ENCODE measurements at regions not wholly inside any gene's neighbourhood (a gene's known extent, or its start where the extent isn't known, plus 50 kb on each side); places are given as distances from the start of the nearest gene placed in this dataset.
"Not testable (repeated sequence)": the region's sequence is repeated elsewhere in the genome, so short reads cannot be mapped to it uniquely, and the experiment has no call there.

- Mint-ChIP-seq H3K27ac (no peak overlapping the region), H3K36me3 (ENCODE audit: low read depth) (no peaks in the 10 kb centered on the region), H3K27me3 (peaks cover 11% of the 10 kb centered on the region), H3K4me1 (ENCODE audit: low read depth) (no peaks in the 10 kb centered on the region), H3K4me3 (no peak overlapping the region), H3K9me3 (peaks cover 6% of the 10 kb centered on the region)
- no peak for DNase-seq
Measured at GRCh38 chr11:71316701-71317100, 64.3 kb upstream of the SHANK2 start.

- H3K36me3 Mint-ChIP-seq (ENCODE audit: low read depth); H3K4me1 Mint-ChIP-seq (ENCODE audit: low read depth); H3K27me3 Mint-ChIP-seq; DNase-seq; H3K4me3 Mint-ChIP-seq; H3K27ac Mint-ChIP-seq; H3K9me3 Mint-ChIP-seq: not testable (repeated sequence)
Measured at GRCh38 chr11:71312616-71313015, 60.2 kb upstream of the SHANK2 start.

- no peaks in the 10 kb centered on the region for H3K9me3 Mint-ChIP-seq
- no peaks in the 10 kb centered on the region for H3K36me3 Mint-ChIP-seq (ENCODE audit: low read depth)
- H3K4me1 Mint-ChIP-seq (ENCODE audit: low read depth) = no peaks in the 10 kb centered on the region
- DNase-seq = peak; percentile 8
- H3K27ac Mint-ChIP-seq = no peak overlapping the region
- H3K27me3 Mint-ChIP-seq = no peaks in the 10 kb centered on the region
- no peak overlapping the region for H3K4me3 Mint-ChIP-seq
Measured at GRCh38 chr11:71311928-71312510, 59.6 kb upstream of the SHANK2 start.

GRCh38 chr11:71311176-71311925 lies 59.0 kb upstream of the SHANK2 start:
- Mint-ChIP-seq H3K4me3 (no peak overlapping the region), H3K27me3 (no peaks in the 10 kb centered on the region), H3K4me1 (ENCODE audit: low read depth) (no peaks in the 10 kb centered on the region), H3K36me3 (ENCODE audit: low read depth) (no peaks in the 10 kb centered on the region), H3K9me3 (no peaks in the 10 kb centered on the region), H3K27ac (no peak overlapping the region)
- DNase-seq = peak; percentile 5

DNA sequence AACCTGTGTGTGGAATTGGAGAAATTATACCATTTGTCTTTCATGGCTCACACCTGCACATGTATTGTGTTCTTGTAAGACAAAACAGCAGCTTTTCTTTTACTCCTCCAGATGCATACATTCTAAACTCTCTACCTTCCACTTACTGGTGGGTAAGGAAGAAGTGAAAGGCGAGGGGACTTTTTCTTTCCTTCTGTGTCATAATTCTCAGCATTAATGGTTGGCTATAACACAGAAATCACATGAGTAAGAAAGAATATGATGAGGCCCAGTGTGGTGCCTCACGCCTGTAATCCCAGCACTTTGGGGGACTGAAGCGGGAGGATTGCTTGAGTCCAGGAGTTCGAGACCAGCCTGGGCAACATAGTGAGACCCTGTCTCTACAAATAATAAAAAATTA lies 57.8 kb upstream of the SHANK2 start:
- Mint-ChIP-seq H3K36me3 (ENCODE audit: low read depth) (no peaks in the 10 kb centered on the region), H3K27ac (no peak overlapping the region), H3K4me1 (ENCODE audit: low read depth) (no peaks in the 10 kb centered on the region), H3K4me3 (no peak overlapping the region), H3K27me3 (peaks cover 4% of the 10 kb centered on the region), H3K9me3 (no peaks in the 10 kb centered on the region)
- DNase-seq = no peak

DNA sequence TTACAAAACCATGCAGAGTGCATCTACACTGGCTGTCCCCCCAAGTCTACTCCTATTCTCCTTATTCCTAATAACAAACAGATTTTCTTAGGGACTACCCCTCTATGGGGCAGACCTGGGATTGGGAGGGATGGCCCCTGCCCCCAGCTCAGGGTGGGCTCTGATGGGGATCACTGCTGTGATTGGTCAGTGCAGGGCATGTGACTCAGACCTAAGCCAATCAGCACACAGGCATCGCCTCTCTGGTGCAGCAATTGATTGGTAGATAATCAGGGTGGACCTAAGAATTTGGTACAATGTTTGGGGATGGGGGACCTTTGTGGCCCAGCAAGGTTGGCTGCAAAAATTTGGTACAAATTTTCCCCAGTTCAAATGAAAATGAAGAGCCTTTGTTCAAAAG lies 57.2 kb upstream of the SHANK2 start:
- Mint-ChIP-seq H3K36me3 (ENCODE audit: low read depth) (no peaks in the 10 kb centered on the region), H3K4me3 (no peak overlapping the region), H3K9me3 (no peaks in the 10 kb centered on the region), H3K4me1 (ENCODE audit: low read depth) (no peaks in the 10 kb centered on the region), H3K27ac (no peak overlapping the region), H3K27me3 (peaks cover 8% of the 10 kb centered on the region)
- DNase-seq = no peak

DNA sequence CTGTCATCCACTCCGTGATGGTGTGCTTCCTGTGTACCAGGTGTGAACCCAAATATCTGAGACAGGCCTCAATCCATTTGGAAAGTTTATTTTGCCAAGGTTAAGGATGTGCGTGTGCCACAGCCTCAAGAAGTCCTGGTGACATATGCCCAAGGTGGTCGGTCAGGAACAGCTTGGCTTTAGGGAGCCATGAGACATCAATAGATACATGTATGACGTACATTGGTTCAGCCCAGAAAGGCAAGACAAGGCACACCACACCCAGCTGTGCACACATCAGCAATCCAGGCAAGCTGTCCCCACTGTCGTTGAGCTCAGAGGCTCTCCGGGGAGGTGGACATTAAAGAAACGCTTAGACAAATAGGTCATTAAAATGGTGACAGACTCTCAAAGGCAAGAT lies 56.8 kb upstream of the SHANK2 start:
- DNase-seq = peak; percentile 11
- no peak overlapping the region for H3K27ac Mint-ChIP-seq
- H3K9me3 Mint-ChIP-seq = no peaks in the 10 kb centered on the region
- no peaks in the 10 kb centered on the region for H3K4me1 Mint-ChIP-seq (ENCODE audit: low read depth)
- H3K36me3 Mint-ChIP-seq (ENCODE audit: low read depth) = no peaks in the 10 kb centered on the region
- peaks cover 8% of the 10 kb centered on the region for H3K27me3 Mint-ChIP-seq
- H3K4me3 Mint-ChIP-seq = no peak overlapping the region

DNA sequence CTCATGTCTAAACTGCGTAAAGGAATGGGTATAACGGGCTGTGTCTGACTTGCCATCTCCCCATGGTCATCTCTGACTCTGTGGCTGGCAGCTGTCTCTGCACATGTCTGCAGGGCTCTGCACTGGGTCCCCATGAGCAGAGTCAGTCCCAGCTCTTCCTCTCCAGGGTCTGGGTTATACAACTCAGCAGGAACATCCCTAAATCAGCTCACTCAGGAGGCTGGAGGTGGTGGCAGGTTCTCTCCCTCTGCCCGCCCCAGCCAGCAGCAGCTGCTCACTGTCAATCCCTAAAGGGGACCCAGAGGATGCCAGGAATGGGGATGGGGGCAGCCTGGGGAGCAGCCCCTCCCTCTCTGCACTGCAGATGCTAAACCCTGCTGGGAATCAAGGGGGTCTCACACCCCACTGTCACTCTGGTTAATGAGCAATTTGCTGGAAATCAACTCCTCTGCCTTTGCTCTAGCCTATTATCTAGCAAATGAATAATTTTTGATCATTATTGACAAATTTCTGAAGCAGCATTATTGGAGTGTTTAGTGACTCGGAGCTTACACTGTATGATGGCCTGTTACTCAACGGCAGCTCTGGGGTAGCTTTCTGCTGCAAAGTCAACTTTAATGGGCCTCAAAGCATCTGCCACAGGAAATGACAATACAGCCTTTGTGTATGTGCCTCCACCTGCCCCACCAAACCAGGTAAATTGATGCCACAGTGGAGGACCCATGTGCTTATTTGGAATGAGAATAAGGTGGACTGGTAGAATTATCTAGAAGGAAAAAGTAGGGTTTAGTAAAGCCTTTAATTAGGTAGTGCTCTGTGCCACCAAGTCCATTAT lies 55.7 kb upstream of the SHANK2 start:
- no peaks in the 10 kb centered on the region for H3K4me1 Mint-ChIP-seq (ENCODE audit: low read depth)

DNA sequence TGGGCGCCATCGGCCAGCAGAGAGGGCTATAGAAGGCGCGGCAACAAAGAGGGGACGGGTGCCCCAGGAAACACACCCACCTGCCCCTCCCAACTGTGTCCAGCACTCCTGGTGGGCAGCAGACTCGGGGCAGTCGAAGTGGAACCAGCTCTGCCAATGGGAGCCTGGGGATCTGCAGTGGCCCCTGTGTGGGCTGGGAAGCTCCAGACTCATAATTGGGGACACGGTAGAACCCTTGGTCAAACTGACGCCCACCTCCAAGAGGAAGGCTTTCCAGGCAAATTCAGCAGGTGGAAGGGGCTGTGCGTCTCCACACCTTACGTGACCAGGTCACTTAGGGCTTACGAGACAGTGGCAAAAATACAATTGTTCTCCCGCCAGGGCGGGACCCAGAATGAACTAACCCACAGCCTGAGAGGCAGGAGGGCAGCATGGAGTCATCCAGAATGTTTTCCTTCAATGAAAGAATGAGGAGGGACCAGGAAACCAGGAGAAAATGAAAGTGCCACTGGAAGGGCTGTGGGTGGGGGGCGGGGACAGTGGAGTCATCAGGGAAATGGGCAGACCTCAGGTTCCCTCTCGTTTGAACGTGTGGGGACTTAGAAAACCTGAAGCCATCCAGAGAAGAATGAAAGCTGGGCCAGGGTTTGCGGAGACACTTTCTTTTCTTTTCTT lies 53.2 kb upstream of the SHANK2 start:
- H3K4me1 Mint-ChIP-seq (ENCODE audit: low read depth) = no peaks in the 10 kb centered on the region
- no peak overlapping the region for H3K27ac Mint-ChIP-seq
- no peaks in the 10 kb centered on the region for H3K9me3 Mint-ChIP-seq
- H3K4me3 Mint-ChIP-seq = no peak overlapping the region
- no peaks in the 10 kb centered on the region for H3K36me3 Mint-ChIP-seq (ENCODE audit: low read depth)
- peaks cover 15% of the 10 kb centered on the region for H3K27me3 Mint-ChIP-seq
- DNase-seq = peak; percentile 8

More for the DNA sequence above, 55.7 kb upstream of the SHANK2 start:
- H3K27me3 Mint-ChIP-seq = peaks cover 15% of the 10 kb centered on the region
- no peaks in the 10 kb centered on the region for H3K36me3 Mint-ChIP-seq (ENCODE audit: low read depth)
- H3K4me3 Mint-ChIP-seq = no peak overlapping the region
- H3K9me3 Mint-ChIP-seq = no peaks in the 10 kb centered on the region
- DNase-seq = peak; percentile 8
- H3K27ac Mint-ChIP-seq = no peak overlapping the region

DNA sequence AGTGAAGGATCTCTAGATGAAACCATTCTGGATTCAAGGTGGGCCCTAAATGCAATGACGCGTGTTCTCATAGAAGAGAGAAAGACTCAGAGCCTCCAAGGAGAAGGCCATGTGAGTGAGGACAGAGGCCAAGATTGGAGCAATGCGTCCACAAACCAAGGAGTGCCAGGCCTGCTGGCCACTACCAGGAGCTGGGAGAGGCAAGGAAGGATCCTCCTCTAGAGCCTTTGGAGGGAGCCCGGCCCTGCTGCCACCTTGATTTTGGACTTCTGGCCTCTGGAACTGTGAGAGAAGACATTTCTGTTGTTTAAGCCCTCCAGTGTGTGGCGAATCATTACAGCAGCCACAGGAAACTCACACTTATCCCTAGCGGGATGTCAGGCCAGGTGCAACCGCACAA lies 52.7 kb upstream of the SHANK2 start:
- Mint-ChIP-seq H3K4me1 (ENCODE audit: low read depth) (no peaks in the 10 kb centered on the region), H3K9me3 (no peaks in the 10 kb centered on the region), H3K27ac (no peak overlapping the region), H3K36me3 (ENCODE audit: low read depth) (no peaks in the 10 kb centered on the region), H3K27me3 (peaks cover 18% of the 10 kb centered on the region), H3K4me3 (no peak overlapping the region)
- no peak for DNase-seq

DNA sequence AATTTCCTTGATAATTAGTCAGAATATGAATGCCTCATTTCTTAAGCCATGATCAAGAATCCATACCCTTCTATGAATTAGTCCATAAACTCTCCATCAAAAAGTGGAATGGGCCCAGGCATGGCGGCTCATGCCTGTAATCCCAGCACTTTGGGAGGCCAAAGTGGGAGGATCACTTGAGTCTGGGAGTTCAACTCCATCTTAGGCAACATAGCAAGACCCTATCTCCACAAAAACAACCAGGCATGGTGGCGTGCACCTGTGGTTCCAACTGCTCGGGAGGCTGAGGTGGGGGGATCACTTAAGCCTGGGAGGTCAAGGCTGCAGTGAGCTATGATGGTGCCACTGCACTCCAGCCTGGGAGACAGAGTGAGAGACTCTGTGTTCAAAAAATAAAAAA lies 52.1 kb upstream of the SHANK2 start:
- Mint-ChIP-seq H3K27me3 (peaks cover 21% of the 10 kb centered on the region), H3K27ac (no peak overlapping the region), H3K9me3 (no peaks in the 10 kb centered on the region), H3K36me3 (ENCODE audit: low read depth) (no peaks in the 10 kb centered on the region), H3K4me3 (no peak overlapping the region), H3K4me1 (ENCODE audit: low read depth) (no peaks in the 10 kb centered on the region)
- DNase-seq = no peak

DNA sequence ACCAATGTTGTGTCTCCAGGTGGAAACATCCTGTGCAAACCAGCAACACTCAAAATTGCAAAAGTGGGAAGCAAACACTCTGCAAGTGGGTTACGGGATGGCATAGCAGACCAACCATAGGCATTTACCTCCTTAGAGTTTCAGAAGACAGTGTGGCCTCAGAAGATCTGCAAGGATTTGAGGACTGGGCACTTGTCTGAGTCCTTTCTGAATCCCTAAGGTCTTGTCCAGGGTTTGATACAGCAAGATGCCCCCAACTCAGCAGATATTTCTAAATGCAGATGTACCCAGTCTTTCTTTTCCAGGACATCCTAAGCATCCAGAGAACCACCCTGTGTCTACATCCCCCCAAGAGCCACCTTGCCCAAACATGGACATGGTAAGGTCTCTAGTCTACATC lies 51.7 kb upstream of the SHANK2 start:
- Mint-ChIP-seq H3K36me3 (ENCODE audit: low read depth) (no peaks in the 10 kb centered on the region), H3K4me1 (ENCODE audit: low read depth) (no peaks in the 10 kb centered on the region), H3K4me3 (no peak overlapping the region)

DNA sequence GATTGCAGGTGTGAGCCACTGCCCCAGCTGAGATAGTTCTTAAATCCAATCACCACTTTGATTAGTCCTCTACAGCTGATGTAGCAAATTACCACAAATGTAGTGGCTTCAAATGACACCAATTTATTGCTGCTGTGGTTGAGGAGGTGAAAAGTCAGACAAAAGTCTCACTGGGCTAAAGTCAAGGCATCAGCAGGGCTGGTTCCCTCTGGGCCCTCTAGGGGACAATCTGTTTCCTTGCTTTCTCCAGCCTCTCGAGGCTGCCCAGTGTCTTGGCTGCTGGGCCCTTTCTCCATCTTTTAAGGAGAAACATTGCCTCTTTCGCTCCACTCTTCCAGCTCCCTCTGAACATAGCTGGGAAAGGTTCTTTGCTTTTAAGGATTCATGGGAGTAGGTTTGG lies 50.5 kb upstream of the SHANK2 start:
- Mint-ChIP-seq H3K4me1 (ENCODE audit: low read depth) (no peaks in the 10 kb centered on the region), H3K4me3 (no peak overlapping the region), H3K27me3 (peaks cover 30% of the 10 kb centered on the region), H3K9me3 (no peaks in the 10 kb centered on the region), H3K36me3 (ENCODE audit: low read depth) (no peaks in the 10 kb centered on the region), H3K27ac (no peak overlapping the region)
- DNase-seq = no peak

More for the DNA sequence above, 51.7 kb upstream of the SHANK2 start:
- peaks cover 24% of the 10 kb centered on the region for H3K27me3 Mint-ChIP-seq
- H3K27ac Mint-ChIP-seq = no peak overlapping the region
- H3K9me3 Mint-ChIP-seq = no peaks in the 10 kb centered on the region
- DNase-seq = no peak

DNA sequence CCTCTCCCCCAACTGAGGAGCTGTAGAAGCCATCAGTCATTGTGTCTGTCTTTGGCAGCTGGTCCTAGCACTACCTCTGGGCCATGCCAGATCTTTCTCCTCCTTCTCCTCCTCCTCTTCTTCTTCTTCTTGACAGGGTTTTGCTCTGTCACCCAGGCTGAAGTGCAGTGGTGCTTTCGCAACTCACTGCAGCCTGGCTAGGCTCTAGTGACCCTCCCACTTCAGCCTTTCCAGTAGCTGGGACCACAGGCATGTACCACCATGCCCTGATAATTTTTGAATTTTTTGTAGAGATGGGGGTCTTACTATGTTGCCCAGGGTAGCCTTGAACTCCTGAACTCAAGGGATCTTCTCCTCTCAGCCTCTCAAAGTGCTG lies 50.1 kb upstream of the SHANK2 start:
- no peak for DNase-seq
- Mint-ChIP-seq H3K9me3 (no peaks in the 10 kb centered on the region), H3K27me3 (peaks cover 34% of the 10 kb centered on the region), H3K4me1 (ENCODE audit: low read depth) (no peaks in the 10 kb centered on the region), H3K27ac (no peak overlapping the region), H3K4me3 (no peak overlapping the region), H3K36me3 (ENCODE audit: low read depth) (no peaks in the 10 kb centered on the region)
